Fibroblast of skin of right biceps (primary cell): ENCODE measurements at regions not wholly inside any gene's neighbourhood (a gene's known extent, or its start where the extent isn't known, plus 50 kb on each side); places are given as distances from the start of the nearest gene placed in this dataset.
"Not testable (repeated sequence)": the region's sequence is repeated elsewhere in the genome, so short reads cannot be mapped to it uniquely, and the experiment has no call there.

Experiments
- DNase-seq: peaks from one replicate; pipeline ENCODE4 v3.0.0-alpha.2; 2013

DNA sequence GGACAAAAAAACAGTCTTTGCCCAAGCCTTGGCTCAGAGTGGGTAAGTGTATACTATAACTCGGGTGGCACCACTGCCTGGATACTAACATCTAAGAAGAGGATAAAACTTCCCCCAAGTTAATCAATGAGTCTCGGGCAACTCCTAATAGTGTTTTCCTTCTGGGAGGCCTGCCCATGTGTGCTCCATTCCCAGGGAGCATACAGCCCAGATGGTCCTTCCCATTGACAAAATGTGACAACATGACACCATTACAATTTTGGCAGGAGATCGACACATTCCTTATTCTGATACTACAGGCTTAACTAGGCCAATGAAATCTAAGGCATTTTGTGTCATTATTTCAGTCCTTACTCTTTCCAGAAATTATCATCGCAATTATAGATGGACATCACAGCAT is 52.7 kb upstream of the CRIM1 start:
- no peak for DNase-seq

- no peak for DNase-seq
These were observed 53.7 kb upstream of the CRIM1 start for GRCh38 chr2:36301843-36302242.

DNA sequence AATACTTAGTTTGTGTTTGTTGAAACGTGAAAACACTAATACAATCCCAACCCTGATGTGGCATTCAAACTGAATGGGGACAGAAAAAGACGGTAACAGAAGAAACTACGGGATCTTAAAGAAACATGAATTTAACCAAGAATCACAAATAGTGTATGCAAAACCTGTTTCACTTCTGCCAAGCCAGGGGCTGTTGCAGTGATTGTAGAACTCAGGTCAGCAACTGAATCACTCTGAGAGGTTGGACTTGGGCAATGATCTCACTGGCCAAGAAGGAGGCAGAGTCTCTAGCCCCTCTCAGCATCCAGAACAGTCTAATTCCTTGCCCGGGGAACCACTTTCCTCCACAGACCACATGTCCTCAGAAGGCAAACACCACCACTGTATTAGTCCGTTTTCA is 54.9 kb upstream of the CRIM1 start:
- DNase-seq: no peak

- DNase-seq: no peak
These were observed 58.8 kb upstream of the CRIM1 start for GRCh38 chr2:36296798-36297197.

GRCh38 chr2:36294316-36294721 is 61.3 kb upstream of the CRIM1 start:
- no peak for DNase-seq

- DNase-seq: peak; percentile 22
These were observed 65.2 kb upstream of the CRIM1 start for GRCh38 chr2:36290306-36290856.

- no peak for DNase-seq
These were observed 65.8 kb upstream of the CRIM1 start for GRCh38 chr2:36289731-36290130.

- peak; percentile 56 for DNase-seq
These were observed 68.0 kb upstream of the CRIM1 start for GRCh38 chr2:36287363-36288275.

DNA sequence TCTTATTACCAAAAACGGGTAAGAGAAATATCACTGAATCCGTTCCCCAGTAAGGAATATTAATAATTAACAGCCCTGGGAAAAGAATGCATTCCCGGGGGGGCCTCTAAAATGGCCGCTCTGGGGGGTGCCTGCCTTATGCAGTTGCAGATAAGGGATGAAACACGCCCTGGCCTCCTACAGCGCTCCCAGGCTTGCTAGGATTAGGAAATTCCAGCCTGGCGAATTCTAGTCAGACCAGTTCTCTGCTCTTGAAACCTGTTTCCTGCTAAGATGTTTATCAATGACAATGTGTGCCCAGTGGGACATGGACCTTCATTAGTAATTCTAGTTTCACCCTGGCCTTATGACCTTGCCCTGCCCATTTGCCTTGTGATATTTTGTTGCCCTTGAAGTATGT is 76.1 kb upstream of the CRIM1 start:
- not testable (repeated sequence) for DNase-seq

DNA sequence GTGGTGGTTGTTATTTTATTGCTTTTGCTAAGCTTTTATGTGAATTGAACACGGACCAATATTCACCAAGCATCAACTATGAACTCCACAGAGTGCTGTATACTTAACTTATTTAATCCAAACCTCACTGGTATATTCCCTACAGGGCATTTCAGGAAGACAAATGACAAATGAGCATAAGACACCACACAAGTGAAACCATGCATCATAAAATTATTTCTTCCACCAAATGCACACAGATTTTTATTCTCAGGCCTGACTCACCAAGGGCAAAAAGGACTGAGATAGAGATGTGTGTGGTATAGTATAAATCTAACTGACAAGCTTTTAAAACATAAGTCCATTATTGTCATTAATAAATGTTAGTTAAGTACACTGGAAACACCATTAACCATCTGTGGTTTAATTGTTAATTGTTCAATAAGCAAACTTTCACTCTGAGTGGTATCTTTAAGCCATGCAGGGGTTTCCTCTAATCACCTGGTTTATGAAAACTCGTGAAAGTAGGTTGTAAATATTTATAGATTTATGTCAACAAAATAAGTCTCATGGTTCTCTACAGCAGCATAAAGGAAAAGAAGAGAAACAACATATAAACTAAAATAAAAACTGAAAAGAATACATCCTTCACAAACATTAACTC is 77.6 kb upstream of the CRIM1 start:
- DNase-seq: peak; percentile 19

GRCh38 chr2:36277146-36277808 is 78.3 kb upstream of the CRIM1 start:
- peak; percentile 89 for DNase-seq

- no peak for DNase-seq
These were observed 84.3 kb upstream of the CRIM1 start for GRCh38 chr2:36271266-36271665.

DNA sequence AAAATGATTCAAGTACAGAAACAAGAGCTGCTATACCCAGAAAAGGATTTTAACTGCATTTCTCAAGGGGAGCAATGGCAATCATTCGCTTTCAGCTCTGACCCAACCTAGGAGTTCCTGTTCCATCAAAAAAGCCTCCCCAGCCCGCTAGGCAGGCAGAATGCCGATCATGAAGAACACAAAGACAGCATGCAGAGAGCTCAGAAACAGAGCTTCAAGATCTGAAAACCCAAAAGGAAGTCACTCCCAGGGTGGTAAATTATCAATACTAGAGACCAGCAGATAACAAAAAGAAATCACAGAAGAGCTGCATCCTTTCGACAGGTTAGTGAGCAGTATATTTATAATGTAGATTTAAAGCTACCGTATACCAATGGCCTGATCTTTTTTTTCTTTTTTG is 84.8 kb upstream of the CRIM1 start:
- DNase-seq: no peak

DNA sequence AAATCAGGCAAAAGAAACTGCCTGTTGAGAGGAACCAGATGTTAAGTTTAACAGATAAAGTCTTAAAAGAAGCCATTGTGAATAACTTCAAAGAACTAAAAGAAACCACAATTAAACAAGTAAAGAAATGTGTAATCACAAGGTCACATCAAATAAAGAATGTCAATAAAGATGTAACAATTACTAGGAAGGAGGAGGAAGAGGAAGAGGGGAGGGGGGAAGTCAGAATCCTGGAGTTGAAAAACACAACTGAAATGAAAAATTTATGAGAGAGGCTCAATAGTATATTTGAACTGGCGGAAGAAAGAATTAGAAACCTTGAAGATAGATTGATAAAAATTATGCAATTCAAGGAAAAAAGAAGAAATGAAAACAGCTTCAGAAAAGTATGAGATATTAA is 88.4 kb upstream of the CRIM1 start:
- DNase-seq: no peak

DNA sequence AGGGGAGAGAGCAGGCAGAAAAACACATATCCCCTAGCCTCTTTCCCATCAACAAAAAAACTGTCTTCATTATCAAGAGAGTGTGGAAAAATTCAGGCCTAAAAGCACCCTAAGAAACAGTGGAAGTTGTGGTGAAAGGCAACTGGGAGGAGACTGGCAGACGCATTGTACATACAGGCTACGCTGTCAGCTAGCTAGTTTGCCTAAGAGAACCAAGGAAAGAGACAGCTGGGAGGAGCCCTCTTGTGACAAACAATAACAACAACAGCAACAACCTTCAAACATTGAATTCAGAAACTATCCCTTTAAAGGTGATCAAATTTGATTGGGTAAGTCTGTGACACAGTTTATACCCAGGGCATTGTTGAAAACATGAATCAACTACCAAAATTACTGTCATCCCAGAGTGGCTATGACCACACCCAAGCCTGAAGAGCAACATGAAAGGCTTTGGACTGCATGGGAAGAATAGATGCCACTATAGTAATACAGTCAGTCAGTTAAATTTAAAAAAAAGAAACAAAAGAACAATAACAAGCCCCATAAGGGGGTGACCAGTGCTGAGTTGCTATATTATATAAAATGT is 88.9 kb upstream of the CRIM1 start:
- no peak for DNase-seq

GRCh38 chr2:36262581-36262980 is 93.0 kb upstream of the CRIM1 start:
- no peak for DNase-seq

DNA sequence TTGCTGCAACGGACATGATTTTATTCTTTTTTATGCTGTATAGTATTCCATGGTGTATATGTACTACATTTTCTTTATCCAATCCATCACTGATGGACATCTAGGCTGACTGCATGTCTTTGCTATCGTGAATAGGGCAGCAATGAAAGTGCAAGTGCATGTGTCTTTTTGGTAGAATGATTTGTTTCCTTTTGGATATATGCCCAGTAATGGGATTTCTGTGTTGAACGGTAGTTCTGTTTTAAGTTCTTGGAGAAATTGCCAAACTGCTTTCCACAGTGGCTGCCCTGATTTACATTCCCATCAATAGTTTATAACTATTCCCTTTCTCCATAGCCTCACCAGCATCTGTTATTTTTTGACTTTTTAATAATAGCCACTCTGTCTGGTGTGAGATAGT is 99.7 kb upstream of the CRIM1 start:
- DNase-seq: no peak

GRCh38 chr2:36253086-36253485 is 102.5 kb upstream of the CRIM1 start:
- DNase-seq: no peak

DNA sequence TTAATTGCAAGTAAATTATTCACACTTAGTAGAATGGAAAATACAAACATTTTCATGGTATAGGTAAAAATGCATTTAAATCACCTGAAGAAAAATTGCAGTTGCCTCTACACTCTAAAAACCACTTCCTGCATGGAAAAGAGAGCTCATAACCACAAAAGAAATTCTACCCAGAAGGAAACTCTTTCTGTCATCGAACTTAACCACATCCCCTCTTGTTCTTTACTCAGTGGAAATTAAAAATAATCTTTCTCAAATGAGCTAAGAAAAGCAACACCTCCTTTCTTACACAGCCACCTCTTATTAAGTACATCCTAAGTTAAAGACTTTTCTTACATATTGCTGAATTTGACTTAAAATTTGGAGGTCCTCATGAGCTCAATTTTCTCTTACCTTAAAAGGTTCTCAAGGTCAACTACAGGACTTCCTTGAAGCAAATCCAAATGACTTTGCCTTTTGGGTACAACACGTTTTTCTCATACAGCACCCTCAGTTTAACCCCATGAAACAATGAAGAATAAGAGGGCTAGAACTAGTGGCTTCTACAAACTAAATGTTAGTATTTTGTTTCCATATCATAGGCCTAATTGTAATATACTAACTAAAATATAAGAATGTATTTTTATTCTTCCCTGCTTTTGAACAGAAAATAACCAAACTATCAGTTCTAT is 109.1 kb upstream of the CRIM1 start:
- DNase-seq: peak; percentile 14

GRCh38 chr2:36245651-36246050 is 109.9 kb upstream of the CRIM1 start:
- no peak for DNase-seq

- peak; percentile 23 for DNase-seq
These were observed 117.5 kb upstream of the CRIM1 start for GRCh38 chr2:36238106-36238505.

GRCh38 chr2:36235882-36236281 is 119.7 kb upstream of the CRIM1 start:
- DNase-seq: no peak

- DNase-seq: no peak
These were observed 120.2 kb upstream of the CRIM1 start for GRCh38 chr2:36235426-36235825.
